Stimulated activated CD4-positive, alpha-beta T cell treated with anti-CD3 and anti-CD28 coated beads, Interleukin-4, amount 100 ng/mL, for 1 hour (primary cell): ENCODE measurements at regions not wholly inside any gene's neighbourhood (a gene's known extent, or its start where the extent isn't known, plus 50 kb on each side); places are given as distances from the start of the nearest gene placed in this dataset.

Experiments
- DNase-seq: peaks from one replicate; pipeline ENCODE4 v3.0.0-alpha.2; 2020

GRCh38 chr10:63878428-63878827, 357.2 kb downstream of the REEP3 start:
- no peak for DNase-seq

GRCh38 chr10:63883861-63884260, 362.7 kb downstream of the REEP3 start:
- DNase-seq = no peak

- DNase-seq = no peak
These were observed 363.2 kb downstream of the REEP3 start for GRCh38 chr10:63884426-63884825.

GRCh38 chr10:63885156-63885555, 364.0 kb downstream of the REEP3 start:
- DNase-seq = no peak

GRCh38 chr10:63886281-63887022, 365.3 kb downstream of the REEP3 start:
- DNase-seq = no peak

- no peak for DNase-seq
These were observed 365.9 kb downstream of the REEP3 start for GRCh38 chr10:63887023-63887589.

- no peak for DNase-seq
These were observed 366.6 kb downstream of the REEP3 start for GRCh38 chr10:63887600-63888370.

- no peak for DNase-seq
These were observed 368.6 kb downstream of the REEP3 start for GRCh38 chr10:63889803-63890202.

- no peak for DNase-seq
These were observed 375.8 kb downstream of the REEP3 start for GRCh38 chr10:63896992-63897391.

- DNase-seq = no peak
These were observed 378.6 kb downstream of the REEP3 start for GRCh38 chr10:63899673-63900300.

GRCh38 chr10:63901228-63901627, 380.0 kb downstream of the REEP3 start:
- DNase-seq = no peak

GRCh38 chr10:63901881-63902280, 380.7 kb downstream of the REEP3 start:
- DNase-seq = no peak

- no peak for DNase-seq
These were observed 389.6 kb downstream of the REEP3 start for GRCh38 chr10:63910806-63911205.

GRCh38 chr10:63915240-63915639, 394.0 kb downstream of the REEP3 start:
- DNase-seq = no peak

GRCh38 chr10:63917363-63917762, 396.2 kb downstream of the REEP3 start:
- DNase-seq = no peak

GRCh38 chr10:63919575-63920279, 398.5 kb downstream of the REEP3 start:
- no peak for DNase-seq

- no peak for DNase-seq
These were observed 399.7 kb downstream of the REEP3 start for GRCh38 chr10:63920926-63921325.

GRCh38 chr10:63921908-63922467, 400.8 kb downstream of the REEP3 start:
- no peak for DNase-seq

- DNase-seq = no peak
These were observed 401.5 kb downstream of the REEP3 start for GRCh38 chr10:63922468-63923284.

GRCh38 chr10:63929831-63930467, 408.7 kb downstream of the REEP3 start:
- no peak for DNase-seq

GRCh38 chr10:63930584-63930983, 409.4 kb downstream of the REEP3 start:
- no peak for DNase-seq
